Type B pancreatic cell (in vitro differentiated cells): ENCODE measurements at regions not wholly inside any gene's neighbourhood (a gene's known extent, or its start where the extent isn't known, plus 50 kb on each side); places are given as distances from the start of the nearest gene placed in this dataset.

ENCODE experiments used
- DNase-seq: peaks from one replicate; pipeline ENCODE4 v3.0.0; 2021; ENCODE audit warnings: mixed read lengths; ENCODE audit not compliant: unreplicated experiment; ENCODE audit errors: extremely low spot score
- H3K27ac Mint-ChIP-seq: 2 replicates; pipeline ENCODE4 v1.8.0; 2021; ENCODE audit warnings: mild to moderate bottlenecking, mixed read lengths
- H3K27me3 Mint-ChIP-seq: 2 replicates; pipeline ENCODE4 v1.8.0; 2021; ENCODE audit warnings: mixed read lengths
- H3K36me3 Mint-ChIP-seq: 2 replicates; pipeline ENCODE4 v1.8.0; 2021; ENCODE audit warnings: mixed read lengths
- H3K4me1 Mint-ChIP-seq: one replicate; pipeline ENCODE4 v1.8.0; 2021; ENCODE audit warnings: mixed read lengths; ENCODE audit not compliant: unreplicated experiment
- H3K4me3 Mint-ChIP-seq: 2 replicates; pipeline ENCODE4 v1.8.0; 2021; ENCODE audit warnings: mild to moderate bottlenecking, mixed read lengths
- H3K9me3 Mint-ChIP-seq: 2 replicates; pipeline ENCODE4 v1.8.0; 2021; ENCODE audit warnings: mixed read lengths
- TF ChIP-seq, protein P1 (sequence below): fragments of 200-600 bp; sonication (generic); conservative IDR thresholded peaks from 2 replicates; pipeline ENCODE4 v1.5.0; 2021; ENCODE audit warnings: antibody characterized with exemption, mild to moderate bottlenecking

DNA sequence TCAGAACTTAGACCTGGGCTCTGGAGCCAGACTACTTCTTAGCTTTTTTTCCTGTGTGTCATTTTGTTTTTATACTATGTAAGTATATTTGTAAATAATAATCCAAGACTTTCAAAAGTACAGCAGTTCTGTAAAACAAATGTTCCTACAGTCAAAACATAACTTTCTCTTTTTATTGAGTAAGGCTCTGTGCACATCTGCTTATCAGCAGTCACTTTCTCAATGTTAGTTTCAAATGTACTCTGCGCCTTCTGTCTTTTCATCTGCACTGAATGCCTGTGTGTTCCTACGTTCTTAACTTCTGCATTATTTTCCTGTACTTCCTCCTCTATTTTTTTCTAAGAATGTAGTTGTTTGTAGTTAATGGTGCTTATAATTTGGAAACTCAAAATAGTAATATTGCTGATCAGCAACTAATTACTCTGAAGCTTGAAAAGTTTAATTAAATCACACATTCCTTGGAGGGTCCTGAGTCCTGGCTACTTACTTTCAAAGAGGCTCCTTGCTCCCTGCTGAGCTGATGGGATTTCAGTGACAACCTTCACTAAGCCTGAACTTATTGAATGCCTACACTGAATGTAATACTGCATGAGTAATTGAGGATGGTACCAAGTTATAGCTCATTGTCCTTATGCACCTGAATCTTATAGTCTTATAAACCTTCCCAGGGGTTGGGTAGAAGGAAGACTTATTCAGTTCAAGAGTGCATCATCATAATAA lies 329.9 kb downstream of the KCNJ2 start:
- Mint-ChIP-seq H3K4me1 (peaks cover 6% of the 10 kb centered on the region), H3K27me3 (no peaks in the 10 kb centered on the region), H3K27ac (no peak overlapping the region), H3K4me3 (no peak overlapping the region), H3K36me3 (no peaks in the 10 kb centered on the region), H3K9me3 (no peaks in the 10 kb centered on the region)
- TF ChIP-seq, protein P1, sequence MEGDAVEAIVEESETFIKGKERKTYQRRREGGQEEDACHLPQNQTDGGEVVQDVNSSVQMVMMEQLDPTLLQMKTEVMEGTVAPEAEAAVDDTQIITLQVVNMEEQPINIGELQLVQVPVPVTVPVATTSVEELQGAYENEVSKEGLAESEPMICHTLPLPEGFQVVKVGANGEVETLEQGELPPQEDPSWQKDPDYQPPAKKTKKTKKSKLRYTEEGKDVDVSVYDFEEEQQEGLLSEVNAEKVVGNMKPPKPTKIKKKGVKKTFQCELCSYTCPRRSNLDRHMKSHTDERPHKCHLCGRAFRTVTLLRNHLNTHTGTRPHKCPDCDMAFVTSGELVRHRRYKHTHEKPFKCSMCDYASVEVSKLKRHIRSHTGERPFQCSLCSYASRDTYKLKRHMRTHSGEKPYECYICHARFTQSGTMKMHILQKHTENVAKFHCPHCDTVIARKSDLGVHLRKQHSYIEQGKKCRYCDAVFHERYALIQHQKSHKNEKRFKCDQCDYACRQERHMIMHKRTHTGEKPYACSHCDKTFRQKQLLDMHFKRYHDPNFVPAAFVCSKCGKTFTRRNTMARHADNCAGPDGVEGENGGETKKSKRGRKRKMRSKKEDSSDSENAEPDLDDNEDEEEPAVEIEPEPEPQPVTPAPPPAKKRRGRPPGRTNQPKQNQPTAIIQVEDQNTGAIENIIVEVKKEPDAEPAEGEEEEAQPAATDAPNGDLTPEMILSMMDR: no peak
- no peak for DNase-seq

DNA sequence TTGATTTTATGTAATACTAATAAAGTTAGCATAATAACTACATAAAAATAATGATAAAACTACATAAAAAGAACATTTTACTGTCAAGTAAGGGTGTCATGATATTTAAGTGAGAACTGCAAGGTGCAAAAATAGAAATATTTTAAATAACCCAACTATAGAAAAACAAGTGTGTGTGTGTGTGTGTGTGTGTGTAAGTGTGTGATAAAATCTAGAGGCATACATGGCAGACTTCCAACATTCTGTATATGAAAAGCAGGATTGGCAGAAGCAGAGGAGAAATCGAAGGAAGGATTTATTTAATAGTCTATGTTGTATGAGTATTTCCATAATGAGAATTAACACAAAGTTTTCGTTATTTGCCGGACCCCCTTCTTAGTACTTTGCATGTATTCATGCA lies 334.1 kb downstream of the KCNJ2 start:
- no peaks in the 10 kb centered on the region for H3K27me3 Mint-ChIP-seq
- peaks cover 6% of the 10 kb centered on the region for H3K4me1 Mint-ChIP-seq
- no peak overlapping the region for H3K4me3 Mint-ChIP-seq
- H3K27ac Mint-ChIP-seq: no peak overlapping the region
- H3K36me3 Mint-ChIP-seq: no peaks in the 10 kb centered on the region
- H3K9me3 Mint-ChIP-seq: no peaks in the 10 kb centered on the region
- DNase-seq: no peak
- TF ChIP-seq, protein P1: no peak

DNA sequence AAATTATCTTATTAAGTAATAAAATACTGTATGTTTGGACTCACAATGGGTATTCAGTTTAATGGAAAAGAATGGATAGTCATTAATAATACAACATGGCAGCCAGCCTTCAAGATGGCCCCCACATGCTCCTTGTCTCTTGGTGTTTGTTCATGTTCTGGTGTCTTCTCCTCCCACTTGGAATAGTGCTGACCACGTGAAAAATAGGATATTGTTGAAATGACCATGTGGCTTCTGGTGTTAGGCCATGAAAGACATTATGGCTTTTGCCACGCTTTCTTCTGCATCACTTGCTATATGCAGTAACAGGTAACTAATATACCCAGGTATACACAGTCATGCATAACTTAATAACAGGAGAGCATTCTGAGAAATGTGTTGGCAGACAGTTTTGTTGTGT lies 341.0 kb downstream of the KCNJ2 start:
- H3K36me3 Mint-ChIP-seq: no peaks in the 10 kb centered on the region
- no peak overlapping the region for H3K27ac Mint-ChIP-seq
- H3K9me3 Mint-ChIP-seq: no peaks in the 10 kb centered on the region
- no peaks in the 10 kb centered on the region for H3K27me3 Mint-ChIP-seq
- TF ChIP-seq, protein P1: no peak
- H3K4me1 Mint-ChIP-seq: no peaks in the 10 kb centered on the region
- no peak overlapping the region for H3K4me3 Mint-ChIP-seq
- no peak for DNase-seq

DNA sequence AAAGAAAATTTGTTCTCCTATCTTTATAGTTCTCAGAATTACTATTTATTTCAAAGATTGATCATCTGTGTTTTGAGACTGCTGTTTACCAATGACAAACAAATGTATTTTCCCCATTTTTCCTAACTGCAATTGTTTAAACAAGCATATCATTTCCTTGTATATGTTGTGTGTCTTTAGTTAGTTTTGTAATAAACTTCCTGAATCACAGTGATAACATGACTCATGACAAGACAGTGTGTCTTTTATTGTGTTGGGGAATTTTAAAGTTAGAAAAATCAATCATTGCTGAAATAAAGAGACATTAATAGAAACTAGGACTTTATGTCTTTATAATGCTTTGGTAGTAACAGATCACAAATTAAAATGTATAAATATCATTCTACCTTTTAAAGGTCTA lies 348.5 kb downstream of the KCNJ2 start:
- Mint-ChIP-seq H3K4me3 (no peak overlapping the region), H3K27ac (no peak overlapping the region), H3K27me3 (no peaks in the 10 kb centered on the region), H3K4me1 (no peaks in the 10 kb centered on the region), H3K9me3 (no peaks in the 10 kb centered on the region), H3K36me3 (no peaks in the 10 kb centered on the region)
- TF ChIP-seq, protein P1: no peak
- no peak for DNase-seq

DNA sequence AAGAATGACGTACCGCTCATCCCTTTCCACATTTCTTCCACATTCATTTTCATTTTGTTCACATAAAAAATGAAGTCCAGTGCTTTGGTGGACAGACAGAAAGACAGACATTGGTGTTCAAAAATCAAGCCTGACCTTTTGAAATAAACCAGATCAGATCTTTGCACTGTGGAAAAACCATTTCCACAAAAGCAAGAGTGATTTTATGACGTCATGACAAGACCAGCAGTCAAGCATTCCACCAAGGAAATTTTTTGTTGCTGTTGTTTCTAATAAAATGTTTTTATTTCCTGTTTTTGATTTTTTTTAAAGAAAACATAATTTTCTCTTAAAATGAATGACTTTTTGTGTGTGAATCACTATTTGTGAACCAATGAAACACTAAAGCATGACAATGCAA lies 350.0 kb downstream of the KCNJ2 start:
- H3K4me1 Mint-ChIP-seq: no peaks in the 10 kb centered on the region
- H3K27me3 Mint-ChIP-seq: no peaks in the 10 kb centered on the region
- TF ChIP-seq, protein P1: no peak
- no peak overlapping the region for H3K4me3 Mint-ChIP-seq
- H3K9me3 Mint-ChIP-seq: no peaks in the 10 kb centered on the region
- no peak overlapping the region for H3K27ac Mint-ChIP-seq
- H3K36me3 Mint-ChIP-seq: no peaks in the 10 kb centered on the region
- no peak for DNase-seq
